Adipocyte (in vitro differentiated cells): ENCODE measurements at regions not wholly inside any gene's neighbourhood (a gene's known extent, or its start where the extent isn't known, plus 50 kb on each side); places are given as distances from the start of the nearest gene placed in this dataset.
"Not testable (repeated sequence)": the region's sequence is repeated elsewhere in the genome, so short reads cannot be mapped to it uniquely, and the experiment has no call there.

ENCODE experiments used
- DNase-seq: peaks from one replicate; pipeline ENCODE4 v3.0.0-alpha.2; 2015; ENCODE audit warnings: low read depth
- H3K27me3 ChIP-seq: replicated peaks from 2 replicates; pipeline ENCODE4 v1.7.0; 2013; ENCODE audit warnings: mild to moderate bottlenecking, low read length, moderate library complexity; ENCODE audit not compliant: control insufficient read depth, insufficient read depth
- H3K36me3 ChIP-seq: 2 replicates; pipeline ENCODE4 v1.7.0; 2013; ENCODE audit warnings: low read length, mild to moderate bottlenecking, moderate library complexity; ENCODE audit not compliant: control insufficient read depth, insufficient read depth, severe bottlenecking
- H3K4me1 ChIP-seq: 2 replicates; pipeline ENCODE4 v1.7.0; 2013; ENCODE audit warnings: mild to moderate bottlenecking, low read length, moderate library complexity; ENCODE audit not compliant: control insufficient read depth, insufficient read depth
- H3K4me3 ChIP-seq: 2 replicates; pipeline ENCODE4 v1.7.0; 2013; ENCODE audit warnings: mild to moderate bottlenecking, low read length, moderate library complexity
- H3K9ac ChIP-seq: 2 replicates; pipeline ENCODE4 v1.7.0; 2013; ENCODE audit warnings: mild to moderate bottlenecking, low read length, moderate library complexity
- H3K9me3 ChIP-seq: 2 replicates; pipeline ENCODE4 v1.7.0; 2013; ENCODE audit warnings: mild to moderate bottlenecking, low read length, moderate library complexity; ENCODE audit not compliant: control insufficient read depth

- DNase-seq = no peak
- Histone ChIP-seq H3K36me3 (no peaks in the 10 kb centered on the region), H3K4me1 (no peaks in the 10 kb centered on the region), H3K4me3 (no peak overlapping the region), H3K9ac (no peak overlapping the region), H3K9me3 (no peaks in the 10 kb centered on the region), H3K27me3 (no peaks in the 10 kb centered on the region)
These were observed 114.4 kb upstream of the WDR44 start for GRCh38 chrX:118231464-118231863.

- Histone ChIP-seq H3K27me3 (no peaks in the 10 kb centered on the region), H3K9me3 (no peaks in the 10 kb centered on the region), H3K36me3 (no peaks in the 10 kb centered on the region), H3K9ac (no peak overlapping the region), H3K4me1 (peaks cover 9% of the 10 kb centered on the region), H3K4me3 (no peak overlapping the region)
- peak; percentile 27 for DNase-seq
These were observed 106.6 kb upstream of the WDR44 start for GRCh38 chrX:118239178-118239870.

GRCh38 chrX:118239913-118240698, 105.8 kb upstream of the WDR44 start:
- no peaks in the 10 kb centered on the region for H3K9me3 ChIP-seq
- no peaks in the 10 kb centered on the region for H3K27me3 ChIP-seq
- H3K36me3 ChIP-seq = no peaks in the 10 kb centered on the region
- H3K9ac ChIP-seq = no peak overlapping the region
- peak; percentile 32 for DNase-seq
- H3K4me1 ChIP-seq = peaks cover 9% of the 10 kb centered on the region
- no peak overlapping the region for H3K4me3 ChIP-seq

GRCh38 chrX:118246961-118247360, 98.9 kb upstream of the WDR44 start:
- H3K4me1 ChIP-seq = peaks cover 11% of the 10 kb centered on the region
- H3K27me3 ChIP-seq, H3K4me3 ChIP-seq, H3K36me3 ChIP-seq, DNase-seq, H3K9me3 ChIP-seq, H3K9ac ChIP-seq: not testable (repeated sequence)

GRCh38 chrX:118249146-118249545, 96.8 kb upstream of the WDR44 start:
- Histone ChIP-seq H3K4me1 (peaks cover 11% of the 10 kb centered on the region), H3K27me3 (no peaks in the 10 kb centered on the region), H3K9ac (no peak overlapping the region), H3K9me3 (no peaks in the 10 kb centered on the region), H3K36me3 (no peaks in the 10 kb centered on the region), H3K4me3 (no peak overlapping the region)
- no peak for DNase-seq

GRCh38 chrX:118250445-118250844, 95.5 kb upstream of the WDR44 start:
- Histone ChIP-seq H3K4me3 (no peak overlapping the region), H3K27me3 (no peaks in the 10 kb centered on the region), H3K9ac (no peak overlapping the region), H3K36me3 (no peaks in the 10 kb centered on the region), H3K4me1 (peaks cover 11% of the 10 kb centered on the region), H3K9me3 (no peaks in the 10 kb centered on the region)
- DNase-seq = no peak

- peak; percentile 50 for DNase-seq
- Histone ChIP-seq H3K4me1 (peaks cover 11% of the 10 kb centered on the region), H3K36me3 (no peaks in the 10 kb centered on the region), H3K9ac (no peak overlapping the region), H3K4me3 (no peak overlapping the region), H3K27me3 (no peaks in the 10 kb centered on the region), H3K9me3 (no peaks in the 10 kb centered on the region)
These were observed 94.6 kb upstream of the WDR44 start for GRCh38 chrX:118251271-118251670.

- Histone ChIP-seq H3K4me1 (peaks cover 11% of the 10 kb centered on the region), H3K27me3 (no peaks in the 10 kb centered on the region), H3K36me3 (no peaks in the 10 kb centered on the region), H3K4me3 (no peak overlapping the region), H3K9me3 (no peaks in the 10 kb centered on the region), H3K9ac (no peak overlapping the region)
- DNase-seq = no peak
These were observed 92.9 kb upstream of the WDR44 start for GRCh38 chrX:118252967-118253366.

GRCh38 chrX:118254611-118255010, 91.3 kb upstream of the WDR44 start:
- no peak overlapping the region for H3K9ac ChIP-seq
- no peaks in the 10 kb centered on the region for H3K9me3 ChIP-seq
- H3K27me3 ChIP-seq = peaks cover 12% of the 10 kb centered on the region
- H3K4me3 ChIP-seq = no peak overlapping the region
- DNase-seq = peak; percentile 76
- peaks cover 11% of the 10 kb centered on the region for H3K4me1 ChIP-seq
- no peaks in the 10 kb centered on the region for H3K36me3 ChIP-seq

GRCh38 chrX:118255921-118256320, 90.0 kb upstream of the WDR44 start:
- DNase-seq = no peak
- Histone ChIP-seq H3K9me3 (no peaks in the 10 kb centered on the region), H3K36me3 (no peaks in the 10 kb centered on the region), H3K4me3 (no peak overlapping the region), H3K27me3 (peaks cover 18% of the 10 kb centered on the region), H3K9ac (no peak overlapping the region), H3K4me1 (peaks cover 9% of the 10 kb centered on the region)

GRCh38 chrX:118257781-118258180, 88.1 kb upstream of the WDR44 start:
- no peak overlapping the region for H3K4me3 ChIP-seq
- peaks cover 22% of the 10 kb centered on the region for H3K27me3 ChIP-seq
- no peak for DNase-seq
- no peak overlapping the region for H3K9ac ChIP-seq
- no peaks in the 10 kb centered on the region for H3K4me1 ChIP-seq
- H3K36me3 ChIP-seq = no peaks in the 10 kb centered on the region
- H3K9me3 ChIP-seq = no peaks in the 10 kb centered on the region
